HG03196 (cell line): ENCODE measurements at regions not wholly inside any gene's neighbourhood (a gene's known extent, or its start where the extent isn't known, plus 50 kb on each side); places are given as distances from the start of the nearest gene placed in this dataset.
"Not testable (repeated sequence)": the region's sequence is repeated elsewhere in the genome, so short reads cannot be mapped to it uniquely, and the experiment has no call there.

Experiments used
- ATAC-seq: cut with Tn5 transposase; IDR thresholded peaks from one replicate; pipeline ENCODE4 v1.9.1; 2021; ENCODE audit not compliant: unreplicated experiment

DNA sequence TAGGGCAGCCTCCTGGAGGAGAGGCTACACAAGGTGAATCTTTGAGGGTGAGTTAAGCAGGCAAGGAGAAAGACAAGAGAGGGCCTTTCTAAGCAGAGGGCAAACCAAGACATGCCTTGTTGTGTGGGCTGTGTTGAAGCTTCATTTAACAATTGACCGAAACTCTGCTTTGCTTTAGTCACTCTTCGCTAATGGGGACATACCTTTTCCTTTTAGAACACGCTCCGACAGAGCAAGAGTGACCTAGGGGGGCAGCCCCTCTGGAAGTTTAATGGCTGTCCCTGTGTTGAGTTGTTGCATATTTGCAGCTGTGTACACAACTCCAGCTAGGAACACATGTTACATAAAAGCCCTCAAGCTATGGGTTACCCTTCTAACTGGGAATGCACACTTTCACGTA is 218.1 kb upstream of the WWC1 start:
- no peak for ATAC-seq

DNA sequence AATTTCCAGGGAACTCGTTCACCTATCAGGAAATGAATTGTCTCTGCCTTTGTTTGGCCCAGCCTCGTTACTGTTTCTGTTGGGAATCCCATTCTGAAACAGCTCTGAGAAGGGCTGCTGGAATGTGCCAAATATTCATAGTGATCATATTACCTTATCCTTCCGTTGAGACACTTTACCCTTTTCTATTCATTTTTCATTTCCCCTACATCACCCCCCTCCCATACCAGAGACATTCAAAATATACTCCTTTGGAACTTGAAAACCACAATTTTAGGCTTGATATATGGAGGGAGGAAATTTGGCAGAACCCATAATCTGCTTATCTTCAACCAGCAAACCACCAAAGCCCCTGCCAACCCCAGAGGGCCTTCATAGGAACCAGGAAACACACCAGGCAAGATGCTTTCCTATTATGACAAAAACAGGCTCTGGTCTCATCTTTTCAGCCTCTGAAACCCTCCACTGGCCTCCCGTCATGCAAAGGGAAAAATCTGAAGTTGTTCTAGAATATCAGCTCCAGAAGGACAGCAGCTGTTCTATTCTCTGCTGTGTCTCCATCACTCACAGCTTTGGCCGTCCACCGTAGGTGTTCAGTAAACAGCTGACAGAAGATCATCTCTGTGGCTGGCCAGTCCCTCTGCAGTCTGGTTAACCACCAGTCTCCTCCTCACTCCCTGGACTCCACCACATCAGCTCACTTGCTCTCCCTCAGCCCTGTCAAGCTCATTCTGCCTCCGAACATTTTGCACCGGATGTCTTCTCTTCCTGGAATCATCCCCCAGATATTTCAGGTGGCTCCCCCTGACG is 217.2 kb upstream of the WWC1 start:
- ATAC-seq: no peak

DNA sequence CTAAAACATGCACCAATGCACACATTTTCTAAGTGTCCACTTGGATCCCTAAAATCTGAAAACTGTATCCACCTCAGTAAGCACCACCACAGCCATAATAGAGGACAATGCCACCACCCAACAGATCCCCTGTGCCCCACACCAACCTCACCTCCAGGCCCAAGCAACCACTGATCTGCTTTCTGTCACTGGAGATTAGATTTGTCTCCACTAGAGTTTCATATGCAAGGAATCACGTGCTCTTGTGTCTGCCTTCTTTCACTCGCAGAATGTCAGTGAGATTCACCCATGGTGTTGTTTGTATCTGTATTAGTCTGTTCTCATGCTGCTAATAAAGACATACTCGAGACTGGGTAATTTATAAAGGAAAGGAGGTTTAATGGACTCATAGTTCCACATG is 216.1 kb upstream of the WWC1 start:
- no peak for ATAC-seq

DNA sequence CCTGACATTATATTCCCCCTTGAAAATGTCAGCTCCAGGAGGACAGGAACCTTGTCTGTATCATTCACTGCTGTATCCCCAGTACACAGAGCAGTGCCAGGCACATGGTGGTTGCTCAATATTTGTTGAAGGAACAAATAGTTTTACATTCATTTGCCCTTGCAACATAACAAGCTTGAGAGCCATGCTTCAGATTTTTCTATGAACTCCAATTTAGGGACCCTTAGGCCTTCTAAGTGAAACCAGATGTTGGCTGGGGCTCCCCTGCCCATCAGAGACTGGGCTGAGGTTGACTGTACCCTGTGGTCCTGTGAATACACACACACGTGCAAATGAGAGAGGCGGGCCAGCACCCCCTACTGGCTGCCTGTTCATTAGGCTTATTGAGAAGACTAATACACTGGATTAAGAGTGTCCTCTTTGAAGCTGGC is 214.9 kb upstream of the WWC1 start:
- no peak for ATAC-seq

DNA sequence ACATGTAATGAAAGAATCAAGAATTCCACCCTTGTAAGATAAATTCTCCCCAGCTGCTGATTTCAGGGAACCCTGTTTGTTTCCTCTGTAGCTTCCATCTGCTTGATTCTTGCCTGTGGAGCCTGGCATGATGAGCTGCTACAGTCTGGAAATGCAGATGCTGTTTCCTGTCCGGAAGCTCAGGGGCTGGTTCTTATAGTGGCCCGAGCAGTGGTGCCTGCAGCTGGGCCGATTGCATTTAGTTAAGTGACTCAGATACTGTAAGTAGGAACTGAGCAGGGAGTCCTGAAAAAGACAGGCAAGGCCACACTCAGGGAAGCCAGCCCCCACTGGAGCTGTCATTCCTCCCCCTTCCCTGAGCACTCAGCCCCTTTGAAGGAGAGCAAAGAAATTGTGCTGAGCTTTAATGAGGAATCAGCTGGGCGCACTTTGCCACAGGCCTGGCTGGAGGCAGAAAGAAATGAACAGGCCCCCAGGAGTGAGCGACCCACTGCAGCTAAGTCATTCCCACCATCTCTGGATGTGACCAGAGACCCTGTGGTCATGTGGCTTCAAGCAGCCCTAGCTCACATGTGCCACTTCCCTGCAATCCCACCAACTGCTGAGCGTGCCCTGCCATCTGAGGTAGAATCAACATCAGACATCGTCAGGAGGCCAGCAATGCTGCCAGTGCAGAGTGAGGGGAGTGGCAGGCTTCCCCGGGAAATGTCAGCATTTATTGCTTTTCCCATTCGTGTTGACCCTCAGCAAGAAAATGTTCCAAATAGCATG is 206.0 kb upstream of the WWC1 start:
- no peak for ATAC-seq

DNA sequence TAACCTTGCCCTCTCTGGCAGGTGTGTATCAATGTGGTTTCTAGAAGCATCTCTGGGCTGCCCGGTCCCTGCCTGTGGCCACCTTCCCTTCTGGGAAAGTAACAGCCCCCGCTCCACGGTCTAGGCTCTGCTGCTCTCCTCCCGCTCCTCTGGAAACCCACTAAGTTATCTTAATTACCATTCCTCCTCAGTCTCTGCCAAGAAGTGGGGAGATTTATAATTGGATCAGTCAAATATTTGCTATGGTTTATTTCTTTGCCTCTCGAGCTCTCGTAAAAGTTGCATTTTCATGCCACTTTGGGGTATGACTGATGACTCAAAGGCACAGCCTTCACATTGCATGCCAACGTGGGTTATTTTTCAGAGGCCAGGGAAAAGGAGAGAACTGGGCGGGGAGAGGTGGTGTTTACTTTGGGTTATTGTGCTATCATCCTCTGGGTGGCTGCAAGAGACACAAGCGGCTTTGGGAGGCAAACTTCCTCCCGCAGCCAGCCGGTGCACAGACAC is 205.3 kb upstream of the WWC1 start:
- no peak for ATAC-seq

DNA sequence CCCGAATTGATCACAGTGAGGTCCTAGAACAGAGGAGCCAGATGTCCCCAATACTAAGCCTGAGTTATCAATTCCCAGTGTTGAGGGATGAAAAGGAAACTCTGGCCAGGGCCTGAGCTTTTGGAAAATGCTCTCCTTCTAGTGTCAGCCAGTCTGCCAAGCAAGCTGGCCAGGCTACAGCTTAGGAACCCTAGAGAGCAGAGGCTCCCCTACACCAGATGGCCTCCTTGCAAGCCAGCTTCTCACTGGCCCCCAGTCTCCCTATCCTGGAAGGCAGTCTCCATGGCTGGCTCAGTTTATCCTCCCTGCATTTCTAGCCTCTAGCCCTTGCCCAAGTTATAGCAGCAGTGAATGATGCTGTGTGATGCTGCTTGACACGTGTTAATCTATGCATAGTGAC is 204.7 kb upstream of the WWC1 start:
- ATAC-seq: no peak

DNA sequence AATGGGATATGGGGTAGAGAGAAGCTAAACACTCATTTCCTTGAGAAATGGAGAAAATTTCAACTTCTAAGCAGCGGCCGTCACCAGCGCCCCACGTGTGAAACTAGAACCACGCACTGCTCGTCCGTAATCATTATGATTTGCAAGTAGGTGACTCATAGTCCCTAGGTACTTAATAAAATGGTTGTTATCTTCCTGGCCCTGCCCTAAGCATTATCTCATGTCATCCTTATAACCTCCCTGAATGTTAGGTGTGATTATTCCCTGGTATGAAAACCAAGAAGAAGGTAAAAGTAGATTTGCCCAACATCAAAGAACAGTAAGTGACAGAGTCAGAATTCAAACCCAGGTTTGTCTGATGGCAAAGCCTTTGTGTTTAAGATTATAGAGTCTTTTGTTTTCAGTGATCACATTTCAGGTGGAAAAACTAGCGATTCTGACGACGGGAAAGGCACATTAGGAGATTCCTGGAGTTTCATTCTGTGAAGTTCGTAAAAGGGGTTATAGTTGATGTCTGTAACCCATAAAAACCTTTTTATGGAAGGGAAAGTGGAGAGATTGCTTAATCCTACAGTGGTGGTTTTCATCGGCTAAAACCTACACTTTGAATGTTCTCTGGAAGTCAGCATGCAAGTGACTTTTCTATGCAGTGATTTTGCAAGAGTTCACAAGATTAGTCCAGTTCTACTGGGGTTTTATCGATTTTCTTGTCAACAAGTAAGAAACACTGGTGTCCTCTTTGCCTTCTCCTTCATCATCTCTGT is 202.9 kb upstream of the WWC1 start:
- ATAC-seq: no peak

DNA sequence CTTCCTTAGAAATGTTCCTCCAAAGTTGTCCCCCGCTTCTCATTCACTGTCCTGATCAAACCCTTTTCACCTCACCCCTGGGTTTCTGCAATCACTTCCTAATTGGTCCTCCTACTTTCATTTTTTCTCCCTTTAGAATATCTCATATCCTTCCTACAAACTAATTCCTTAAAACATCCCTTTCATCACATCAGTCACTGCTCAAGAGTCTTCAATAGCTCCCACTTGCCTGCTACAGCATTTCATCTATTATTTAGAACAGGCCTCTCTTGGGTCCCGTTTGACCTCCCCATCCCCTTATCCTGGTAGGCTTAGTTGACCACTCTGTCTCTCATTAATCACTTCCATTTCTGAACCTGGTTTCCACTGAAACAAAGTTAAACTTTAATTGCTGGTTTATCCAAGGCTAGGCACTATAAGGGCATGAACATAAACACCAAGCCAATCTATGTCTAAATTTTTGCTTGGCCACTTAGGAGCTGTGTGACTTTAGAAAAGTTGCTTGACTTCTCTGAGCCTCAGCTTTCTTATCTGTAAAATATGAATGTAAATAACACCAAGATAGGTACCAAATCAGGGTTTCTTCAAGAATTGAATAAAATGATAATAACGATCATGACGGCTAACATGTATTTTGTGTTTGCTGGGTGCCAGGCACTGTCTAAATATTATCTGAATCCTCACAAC is 202.1 kb upstream of the WWC1 start:
- ATAC-seq: no peak

DNA sequence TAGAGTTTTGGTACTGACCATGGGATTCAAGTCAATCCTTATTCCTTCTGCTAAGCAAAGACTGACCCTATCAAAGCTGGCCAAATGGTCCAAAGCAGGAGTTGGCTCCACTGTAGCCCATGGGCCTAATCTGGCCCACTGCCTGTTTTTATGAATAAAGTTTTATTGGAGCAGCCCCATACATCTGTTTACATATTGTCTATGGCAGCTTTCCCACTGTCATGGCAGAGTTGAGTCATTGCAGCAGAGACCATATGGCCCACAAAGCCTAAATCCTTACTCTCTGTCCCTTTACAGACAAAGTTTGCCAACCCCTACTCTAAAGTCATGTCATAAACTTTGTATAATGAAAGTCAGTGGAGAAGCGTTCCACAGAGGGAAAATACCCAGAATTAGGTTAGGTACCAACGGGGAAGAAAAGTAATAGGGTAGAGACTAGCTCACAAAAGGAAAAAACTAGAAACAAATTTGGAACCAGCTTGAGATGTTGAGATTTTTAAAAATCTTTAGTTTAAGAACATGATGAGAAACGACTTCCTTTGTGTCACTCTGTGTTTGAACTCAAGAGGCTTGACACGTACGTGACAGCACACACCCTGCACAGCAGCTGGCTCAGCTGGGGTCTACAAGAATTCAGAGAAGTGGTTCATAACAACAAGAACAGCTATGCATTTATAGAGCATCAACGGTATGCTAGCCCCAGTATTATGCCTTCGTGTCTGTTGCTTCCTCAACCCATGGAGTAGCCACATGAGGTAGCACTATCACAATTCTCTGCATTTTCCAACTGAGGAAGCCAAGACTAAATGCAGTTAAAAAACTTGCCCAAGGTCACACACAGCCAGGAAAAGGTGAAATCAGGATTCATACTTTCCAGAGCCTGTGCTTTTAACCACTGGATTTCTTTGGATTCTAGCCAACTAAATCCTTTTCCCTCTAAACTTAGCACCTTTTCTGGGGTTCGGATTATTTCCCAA is 198.9 kb upstream of the WWC1 start:
- no peak for ATAC-seq

DNA sequence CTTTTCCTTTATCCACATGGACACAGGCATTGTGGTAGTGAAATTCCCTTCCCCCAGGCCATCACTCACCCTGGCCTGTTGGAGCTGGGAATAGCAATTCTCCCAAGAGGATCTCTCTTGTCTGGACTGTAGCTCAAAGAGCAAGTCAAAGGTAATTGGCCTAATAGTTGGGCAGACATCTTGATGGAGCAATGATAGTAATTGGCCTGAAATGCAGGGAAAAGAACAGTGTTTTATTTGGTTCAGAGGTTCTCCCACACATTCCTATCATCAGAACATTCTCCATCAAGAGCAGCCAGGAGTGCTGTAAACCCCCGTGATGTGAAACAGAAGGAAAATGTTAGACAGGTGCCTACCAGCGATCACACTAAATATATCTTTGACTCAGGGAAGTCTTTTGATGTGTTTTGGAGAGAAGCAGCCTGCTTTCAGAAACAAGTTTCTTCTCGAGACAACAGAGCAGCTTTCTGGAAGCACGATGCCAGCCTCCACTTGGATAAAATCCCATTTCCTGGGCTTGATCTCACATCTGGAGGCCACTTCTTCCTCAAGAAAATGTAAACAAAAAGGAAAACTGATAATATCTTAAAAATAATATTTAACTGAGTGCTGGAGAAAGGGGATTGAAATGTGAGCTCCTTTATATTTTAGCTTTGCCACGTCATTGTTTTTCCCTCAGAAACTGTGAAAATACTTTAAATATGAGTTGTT is 198.1 kb upstream of the WWC1 start:
- no peak for ATAC-seq

DNA sequence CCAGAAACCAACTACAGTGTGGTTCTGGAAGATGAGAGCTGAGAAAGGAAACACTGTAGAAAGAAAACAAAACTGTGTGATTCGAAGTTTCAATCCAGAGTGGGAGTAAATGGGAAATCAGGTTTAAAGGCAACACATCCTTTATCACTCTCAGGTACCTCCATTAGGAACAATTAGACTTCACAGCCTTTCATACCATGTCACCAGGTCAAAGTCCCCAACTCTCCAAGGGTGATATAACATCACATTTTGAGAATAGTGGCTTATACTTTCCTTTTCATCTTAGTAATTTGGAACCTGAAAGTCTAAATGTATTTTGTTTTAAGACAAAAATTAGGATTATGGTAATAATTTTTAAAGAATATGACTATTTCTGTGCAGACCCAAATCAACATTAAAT is 194.9 kb upstream of the WWC1 start:
- no peak for ATAC-seq

DNA sequence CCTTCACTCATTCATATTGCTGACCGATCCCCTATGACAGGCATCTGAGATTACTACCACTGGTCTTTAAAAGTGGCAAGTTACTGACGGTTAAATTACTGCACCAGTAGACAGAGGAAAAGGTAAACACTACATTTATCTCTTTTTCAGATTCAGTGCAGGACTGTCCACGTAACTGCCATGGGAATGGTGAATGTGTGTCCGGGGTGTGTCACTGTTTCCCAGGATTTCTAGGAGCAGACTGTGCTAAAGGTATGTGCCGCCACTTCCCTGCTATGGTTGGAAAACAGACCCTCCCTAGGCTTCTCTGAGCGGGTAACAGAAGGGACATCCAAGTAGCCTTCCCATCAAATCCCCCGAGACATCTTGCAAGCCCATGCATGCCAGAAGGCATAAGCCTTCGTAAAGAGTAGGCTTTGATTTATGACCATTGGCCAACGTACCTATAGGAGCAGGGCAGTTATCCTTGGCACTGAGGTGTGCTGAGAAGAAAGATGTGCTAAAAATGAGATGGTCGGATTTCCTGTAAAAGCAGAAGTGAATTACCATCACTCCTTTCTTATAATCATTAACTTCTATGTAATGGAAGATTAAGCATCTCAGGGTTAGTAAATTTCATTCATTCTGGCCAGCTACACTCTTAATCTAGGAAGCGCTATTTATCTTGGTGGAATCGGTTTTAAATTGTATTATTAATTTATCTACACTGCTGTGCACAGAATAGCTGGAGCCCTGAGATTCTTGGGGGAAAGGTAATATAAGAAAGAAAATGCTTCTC is 193.4 kb upstream of the WWC1 start:
- no peak for ATAC-seq

DNA sequence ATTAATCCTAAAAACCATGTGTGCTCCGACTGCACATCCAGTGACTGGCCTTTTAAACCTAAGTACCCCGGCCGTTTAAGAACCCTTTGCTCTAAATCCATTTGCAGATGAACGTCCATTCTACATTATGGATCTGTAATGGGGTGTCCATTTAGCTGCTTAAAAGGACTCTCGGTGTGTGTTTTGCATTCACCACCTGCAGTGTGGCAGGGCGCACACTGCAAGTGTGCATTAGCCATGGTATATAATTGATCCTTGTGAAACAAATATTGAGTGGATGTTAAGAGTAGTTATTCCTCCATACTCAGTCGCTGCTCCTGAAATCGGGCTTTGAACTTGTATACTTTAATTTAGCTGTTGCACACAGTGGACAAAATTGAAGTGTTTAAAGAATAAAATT is 190.1 kb upstream of the WWC1 start:
- no peak for ATAC-seq

DNA sequence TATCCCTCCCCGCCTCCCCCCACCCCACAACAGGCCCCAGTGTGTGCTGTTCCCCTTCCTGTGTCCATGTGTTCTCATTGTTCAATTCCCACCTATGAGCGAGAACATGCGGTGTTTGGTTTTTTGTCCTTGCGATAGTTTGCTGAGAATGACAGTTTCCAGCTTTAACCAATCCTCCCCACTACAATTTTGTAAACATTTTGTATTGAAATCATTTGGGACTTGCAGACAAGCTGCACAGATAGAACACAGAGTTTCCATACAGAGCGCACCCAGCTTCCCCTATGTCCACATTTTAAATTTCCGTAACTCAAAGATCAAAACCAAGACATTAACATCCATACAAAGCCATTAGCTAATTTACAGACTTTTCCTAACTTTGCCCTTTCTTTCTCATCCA is 188.4 kb upstream of the WWC1 start:
- not testable (repeated sequence) for ATAC-seq

DNA sequence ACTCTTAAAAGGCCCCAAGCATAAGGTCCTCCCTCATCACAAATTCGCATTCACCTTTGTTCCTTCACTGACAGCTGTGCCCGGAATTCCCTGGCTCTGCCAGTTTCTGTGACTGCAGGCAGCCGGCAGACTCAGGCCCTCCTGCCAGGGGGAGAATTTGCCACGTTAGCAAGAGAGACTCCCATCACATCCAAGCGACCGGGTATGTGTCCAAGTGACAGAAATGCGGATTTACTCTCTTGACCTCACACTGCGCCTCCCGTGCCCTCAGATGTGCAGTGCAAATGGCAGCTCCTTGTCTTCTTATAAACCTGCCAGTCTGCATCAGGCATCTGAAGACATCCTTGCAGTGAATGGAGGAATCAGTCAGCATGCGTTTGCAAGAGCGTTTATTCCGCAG is 187.1 kb upstream of the WWC1 start:
- ATAC-seq: no peak

DNA sequence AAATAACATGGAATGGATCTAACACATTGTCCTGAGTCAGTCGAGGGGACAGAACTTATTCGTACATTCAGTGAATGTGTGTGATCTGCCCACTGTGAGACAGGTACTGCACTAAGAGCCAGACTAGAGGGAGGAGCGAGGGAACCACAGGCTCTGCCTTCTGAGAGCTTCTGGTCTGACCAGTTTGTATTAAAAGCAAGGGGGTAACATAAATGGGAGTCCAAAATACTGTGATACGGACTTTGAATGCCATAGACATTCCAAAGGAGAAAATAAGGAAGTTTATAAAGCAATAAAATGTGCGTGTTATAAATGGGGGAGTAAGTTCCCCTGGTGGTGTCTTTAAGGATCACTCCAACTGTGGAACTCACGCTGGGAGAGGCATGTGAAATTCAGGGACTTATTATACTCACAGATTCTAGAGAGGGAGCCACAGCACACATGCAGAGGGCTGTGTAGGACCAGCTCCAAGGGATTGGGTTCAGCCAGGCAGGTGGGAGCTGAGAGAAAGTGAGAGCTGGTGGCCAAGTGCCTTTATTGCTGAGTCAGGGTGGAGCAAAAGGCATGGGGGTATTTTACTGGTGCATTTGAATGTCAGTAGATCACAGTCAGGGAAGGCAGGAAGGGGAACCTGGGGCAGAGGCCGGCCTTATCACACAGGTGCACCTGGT is 186.5 kb upstream of the WWC1 start:
- ATAC-seq: no peak
